SK-N-SH (cell line): ENCODE measurements at regions not wholly inside any gene's neighbourhood (a gene's known extent, or its start where the extent isn't known, plus 50 kb on each side); places are given as distances from the start of the nearest gene placed in this dataset.

Source experiments
- CTCF ChIA-PET: fragments of 300-600, 350-600 bp; formaldehyde crosslinking; extraction: SDS; loops from one replicate; lab custom pipeline; 2021; lab: Yijun Ruan, JAX
- POLR2A ChIA-PET: fragments of 350-600 bp; sonication (Branson Sonifier 250); formaldehyde crosslinking; extraction: SDS; loops from one replicate; lab custom pipeline; 2020; ENCODE audit warnings: antibody characterized with exemption, inconsistent platforms; lab: Yijun Ruan, JAX
- DNase-seq: peaks from one replicate; pipeline ENCODE4 v3.0.0; 2012
- H2AFZ ChIP-seq: fragments of 200-600 bp; sonication (generic); 2 replicates; pipeline ENCODE4 v1.8.1; 2016; ENCODE audit warnings: antibody characterized with exemption, mild to moderate bottlenecking, low read depth
- H3F3A ChIP-seq: fragments of 200-600 bp; sonication (generic); replicated peaks from 2 replicates; pipeline ENCODE3; 2016; ENCODE audit warnings: antibody characterized with exemption, mild to moderate bottlenecking; ENCODE audit not compliant: insufficient read depth
- H3K27ac ChIP-seq, 2 experiments: fragments of 200-500 bp in 1 of 2; fragments of 200-600 bp in 1 of 2; sonication (Bioruptor generic) in 1 of 2; sonication (generic), shearing (Covaris generic) in 1 of 2; 2 replicates each; pipeline versions ENCODE4 v1.5.1 to v1.6.1; 2014 to 2016; ENCODE audit warnings: low read depth in 2 of 2, inconsistent platforms in 1 of 2, low read length in 1 of 2, mild to moderate bottlenecking in 1 of 2, mixed read lengths in 1 of 2
- H3K27me3 ChIP-seq: fragments of 200-600 bp; sonication (generic), shearing (Covaris generic); 2 replicates; pipeline ENCODE4 v1.6.1; 2016; ENCODE audit warnings: mixed run types; ENCODE audit not compliant: insufficient read depth
- H3K36me3 ChIP-seq, 2 experiments: fragments of 200-500 bp in 1 of 2; fragments of 200-600 bp in 1 of 2; sonication (Bioruptor generic) in 1 of 2; sonication (generic) in 1 of 2; replicated peaks in 1 of 2; 2 replicates each; pipeline versions ENCODE3 to v1.5.1; 2014 to 2016; ENCODE audit warnings: low read length in 1 of 2, mild to moderate bottlenecking in 1 of 2; ENCODE audit not compliant: insufficient read depth in 2 of 2, control insufficient read depth in 1 of 2
- H3K4me1 ChIP-seq, 2 experiments: fragments of 200-500 bp in 1 of 2; fragments of 200-600 bp in 1 of 2; sonication (Bioruptor generic) in 1 of 2; sonication (generic), shearing (Covaris generic) in 1 of 2; 2 replicates each; pipeline versions ENCODE4 v1.5.1 to v1.6.1; 2014 to 2016; ENCODE audit warnings: low read depth in 1 of 2, low read length in 1 of 2, mixed run types in 1 of 2; ENCODE audit not compliant: insufficient read depth in 2 of 2, control insufficient read depth in 1 of 2
- H3K4me2 ChIP-seq: fragments of 200-600 bp; sonication (generic), shearing (Covaris generic); 2 replicates; pipeline ENCODE4 v1.6.1; 2017; ENCODE audit warnings: mixed run types
- H3K4me3 ChIP-seq, 2 experiments: fragments of 200-500 bp in 1 of 2; fragments of 200-600 bp in 1 of 2; sonication (Bioruptor generic) in 1 of 2; sonication (generic), shearing (Covaris generic) in 1 of 2; 2 replicates each; pipeline versions ENCODE4 v1.5.1 to v1.8.1; 2014 to 2016; ENCODE audit warnings: low read depth in 2 of 2, inconsistent platforms in 1 of 2, low read length in 1 of 2, mild to moderate bottlenecking in 1 of 2, mixed read lengths in 1 of 2, moderate library complexity in 1 of 2
- H3K79me2 ChIP-seq: fragments of 200-600 bp; sonication (generic); 2 replicates; pipeline ENCODE4 v1.8.1; 2017; ENCODE audit warnings: mild to moderate bottlenecking; ENCODE audit not compliant: insufficient read depth
- H3K9ac ChIP-seq: fragments of 200-600 bp; sonication (generic); 2 replicates; pipeline ENCODE4 v1.6.1; 2017; ENCODE audit warnings: mixed run types
- H3K9me2 ChIP-seq: fragments of 200-600 bp; sonication (generic); 2 replicates; pipeline ENCODE4 v1.6.1; 2017; ENCODE audit warnings: mixed run types
- H3K9me3 ChIP-seq: fragments of 200-600 bp; sonication (generic); 2 replicates; pipeline ENCODE4 v1.6.1; 2017; ENCODE audit warnings: mixed run types, mild to moderate bottlenecking, moderate library complexity
- H4K20me1 ChIP-seq: fragments of 200-600 bp; sonication (generic); 2 replicates; pipeline ENCODE4 v1.6.1; 2017; ENCODE audit warnings: mild to moderate bottlenecking, mixed run types; ENCODE audit not compliant: insufficient read depth
- CHD2 ChIP-seq: fragments of 150-350 bp; IDR thresholded peaks from 2 replicates; pipeline ENCODE4 v1.6.1; 2018; ENCODE audit warnings: low read length; ENCODE audit not compliant: partially characterized antibody
- ELF1 ChIP-seq: IDR thresholded peaks from 2 replicates; pipeline ENCODE4 v1.4.0; 2012
- EZH2phosphoT487 ChIP-seq: fragments of 200-600 bp; sonication (generic); IDR thresholded peaks from 2 replicates; pipeline ENCODE4 v1.6.1; 2017; ENCODE audit warnings: low read depth, mixed run types, mild to moderate bottlenecking, antibody characterized with exemption, moderate library complexity, borderline replicate concordance
- FOSL2 ChIP-seq: IDR thresholded peaks from 2 replicates; pipeline ENCODE4 v1.4.0; 2012; ENCODE audit warnings: low read depth, mild to moderate bottlenecking, moderate library complexity, borderline replicate concordance
- FOXM1 ChIP-seq: IDR thresholded peaks from 2 replicates; pipeline ENCODE4 v1.4.0; 2012; ENCODE audit warnings: low read depth, mild to moderate bottlenecking
- GABPA ChIP-seq: IDR thresholded peaks from 2 replicates; pipeline ENCODE4 v1.4.0; 2012; ENCODE audit warnings: low read depth, mild to moderate bottlenecking
- GATA2 ChIP-seq: sonication (generic); formaldehyde crosslinking; IDR thresholded peaks from 2 replicates; pipeline ENCODE4 v1.5.0; 2020; ENCODE audit warnings: mild to moderate bottlenecking, missing genetic modification reagents
- IRF3 ChIP-seq: fragments of 150-350 bp; IDR thresholded peaks from 2 replicates; pipeline ENCODE4 v1.6.1; 2016; ENCODE audit warnings: mild to moderate bottlenecking, low read depth, low read length
- MEF2A ChIP-seq: IDR thresholded peaks from 2 replicates; pipeline ENCODE4 v1.4.0; 2012; ENCODE audit warnings: low read depth, borderline replicate concordance
- MXI1 ChIP-seq: IDR thresholded peaks from 2 replicates; pipeline ENCODE4 v1.6.1; 2012; ENCODE audit warnings: mild to moderate bottlenecking, low read depth, low read length, improper control_type of control experiment
- NRF1 ChIP-seq: IDR thresholded peaks from 2 replicates; pipeline ENCODE4 v1.6.1; 2012; ENCODE audit warnings: low read depth, mild to moderate bottlenecking, low read length
- RCOR1 ChIP-seq: fragments of 150-350 bp; IDR thresholded peaks from 2 replicates; pipeline ENCODE4 v1.6.1; 2017; ENCODE audit warnings: antibody characterized with exemption, low read length
- SIN3A ChIP-seq: IDR thresholded peaks from 2 replicates; pipeline ENCODE4 v1.6.1; 2012; ENCODE audit warnings: low read depth, mild to moderate bottlenecking, low read length, moderate library complexity, borderline replicate concordance
- SMC3 ChIP-seq: IDR thresholded peaks from 2 replicates; pipeline ENCODE4 v1.6.1; 2012; ENCODE audit warnings: low read depth, low read length, improper control_type of control experiment
- TAF1 ChIP-seq: IDR thresholded peaks from 2 replicates; pipeline ENCODE4 v1.6.1; 2012; ENCODE audit warnings: low read depth, mild to moderate bottlenecking, low read length, moderate library complexity, borderline replicate concordance
- YY1 ChIP-seq: IDR thresholded peaks from 2 replicates; pipeline ENCODE4 v1.4.0; 2012; ENCODE audit warnings: low read depth, mild to moderate bottlenecking
- WGBS: methylation state at CpG from one replicate; pipeline ENCODE4 v1.1.6; 2017; ENCODE audit warnings: low lambda C conversion rate; 5-methylcytosine and 5-hydroxymethylcytosine counted together
- TF ChIP-seq, protein P1 (sequence below): fragments of 150-350 bp; IDR thresholded peaks from 2 replicates; pipeline ENCODE4 v1.6.1; 2017; ENCODE audit warnings: antibody characterized with exemption, low read length, low read depth, borderline replicate concordance
- TF ChIP-seq, protein P2 (sequence below): IDR thresholded peaks from 2 replicates; pipeline ENCODE4 v1.4.0; 2012; ENCODE audit warnings: low read depth, borderline replicate concordance
- TF ChIP-seq, protein P3 (sequence below): IDR thresholded peaks from 2 replicates; pipeline ENCODE4 v1.6.1; 2012; ENCODE audit warnings: mild to moderate bottlenecking, low read depth, low read length, moderate library complexity
- TF ChIP-seq, protein P4 (sequence below): IDR thresholded peaks from 2 replicates; pipeline ENCODE4 v1.4.0; 2012; ENCODE audit warnings: low read depth
- TF ChIP-seq, protein P5 (sequence below): fragments of 200-600 bp; sonication (generic); IDR thresholded peaks from 2 replicates; pipeline ENCODE4 v1.6.1; 2017; ENCODE audit warnings: antibody characterized with exemption, mild to moderate bottlenecking, moderate library complexity

- no peak for TF ChIP-seq CHD2
- no peak for TF ChIP-seq ELF1
- no peak for TF ChIP-seq IRF3
- TF ChIP-seq EZH2phosphoT487, result no peak
- no peak for TF ChIP-seq MXI1
- TF ChIP-seq TAF1, result no peak
- TF ChIP-seq GABPA, result no peak
Observed at GRCh38 chr6:155974811-155975323, 519.2 kb upstream of the NOX3 start (continued).

DNA sequence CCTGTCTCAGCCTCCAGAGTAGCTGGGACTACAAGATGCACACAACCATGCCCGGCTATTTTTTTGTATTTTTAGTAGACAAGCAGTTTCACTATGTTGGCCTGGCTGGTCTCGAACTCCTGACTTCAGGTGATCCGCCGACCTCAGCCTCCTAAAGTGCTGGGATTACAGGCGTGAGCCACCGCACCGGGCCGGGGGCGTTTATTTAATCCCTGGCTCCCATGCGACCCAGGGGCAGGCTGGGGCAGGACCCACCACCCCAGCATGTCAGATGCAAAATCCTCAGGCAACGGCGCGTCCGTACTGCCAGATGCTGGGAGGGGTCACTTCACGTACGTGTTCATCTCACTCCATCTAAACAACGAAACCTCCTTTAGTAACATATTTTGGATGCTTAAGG, 518.7 kb upstream of the NOX3 start:
- CTCF ChIA-PET, result no interaction called here
- H3K4me1 ChIP-seq, result peaks cover 0 to 7% of the 10 kb centered on the region in 2 experiments; a peak in 1 of 4 replicates
- TF ChIP-seq, protein P1, sequence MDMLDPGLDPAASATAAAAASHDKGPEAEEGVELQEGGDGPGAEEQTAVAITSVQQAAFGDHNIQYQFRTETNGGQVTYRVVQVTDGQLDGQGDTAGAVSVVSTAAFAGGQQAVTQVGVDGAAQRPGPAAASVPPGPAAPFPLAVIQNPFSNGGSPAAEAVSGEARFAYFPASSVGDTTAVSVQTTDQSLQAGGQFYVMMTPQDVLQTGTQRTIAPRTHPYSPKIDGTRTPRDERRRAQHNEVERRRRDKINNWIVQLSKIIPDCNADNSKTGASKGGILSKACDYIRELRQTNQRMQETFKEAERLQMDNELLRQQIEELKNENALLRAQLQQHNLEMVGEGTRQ, result no peak
- TF ChIP-seq NRF1, result no peak
- no peak for TF ChIP-seq YY1
- no peak for TF ChIP-seq FOXM1
- TF ChIP-seq SIN3A, result no peak
- TF ChIP-seq, protein P2, sequence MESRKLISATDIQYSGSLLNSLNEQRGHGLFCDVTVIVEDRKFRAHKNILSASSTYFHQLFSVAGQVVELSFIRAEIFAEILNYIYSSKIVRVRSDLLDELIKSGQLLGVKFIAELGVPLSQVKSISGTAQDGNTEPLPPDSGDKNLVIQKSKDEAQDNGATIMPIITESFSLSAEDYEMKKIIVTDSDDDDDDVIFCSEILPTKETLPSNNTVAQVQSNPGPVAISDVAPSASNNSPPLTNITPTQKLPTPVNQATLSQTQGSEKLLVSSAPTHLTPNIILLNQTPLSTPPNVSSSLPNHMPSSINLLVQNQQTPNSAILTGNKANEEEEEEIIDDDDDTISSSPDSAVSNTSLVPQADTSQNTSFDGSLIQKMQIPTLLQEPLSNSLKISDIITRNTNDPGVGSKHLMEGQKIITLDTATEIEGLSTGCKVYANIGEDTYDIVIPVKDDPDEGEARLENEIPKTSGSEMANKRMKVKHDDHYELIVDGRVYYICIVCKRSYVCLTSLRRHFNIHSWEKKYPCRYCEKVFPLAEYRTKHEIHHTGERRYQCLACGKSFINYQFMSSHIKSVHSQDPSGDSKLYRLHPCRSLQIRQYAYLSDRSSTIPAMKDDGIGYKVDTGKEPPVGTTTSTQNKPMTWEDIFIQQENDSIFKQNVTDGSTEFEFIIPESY, result no peak
- TF ChIP-seq, protein P3, sequence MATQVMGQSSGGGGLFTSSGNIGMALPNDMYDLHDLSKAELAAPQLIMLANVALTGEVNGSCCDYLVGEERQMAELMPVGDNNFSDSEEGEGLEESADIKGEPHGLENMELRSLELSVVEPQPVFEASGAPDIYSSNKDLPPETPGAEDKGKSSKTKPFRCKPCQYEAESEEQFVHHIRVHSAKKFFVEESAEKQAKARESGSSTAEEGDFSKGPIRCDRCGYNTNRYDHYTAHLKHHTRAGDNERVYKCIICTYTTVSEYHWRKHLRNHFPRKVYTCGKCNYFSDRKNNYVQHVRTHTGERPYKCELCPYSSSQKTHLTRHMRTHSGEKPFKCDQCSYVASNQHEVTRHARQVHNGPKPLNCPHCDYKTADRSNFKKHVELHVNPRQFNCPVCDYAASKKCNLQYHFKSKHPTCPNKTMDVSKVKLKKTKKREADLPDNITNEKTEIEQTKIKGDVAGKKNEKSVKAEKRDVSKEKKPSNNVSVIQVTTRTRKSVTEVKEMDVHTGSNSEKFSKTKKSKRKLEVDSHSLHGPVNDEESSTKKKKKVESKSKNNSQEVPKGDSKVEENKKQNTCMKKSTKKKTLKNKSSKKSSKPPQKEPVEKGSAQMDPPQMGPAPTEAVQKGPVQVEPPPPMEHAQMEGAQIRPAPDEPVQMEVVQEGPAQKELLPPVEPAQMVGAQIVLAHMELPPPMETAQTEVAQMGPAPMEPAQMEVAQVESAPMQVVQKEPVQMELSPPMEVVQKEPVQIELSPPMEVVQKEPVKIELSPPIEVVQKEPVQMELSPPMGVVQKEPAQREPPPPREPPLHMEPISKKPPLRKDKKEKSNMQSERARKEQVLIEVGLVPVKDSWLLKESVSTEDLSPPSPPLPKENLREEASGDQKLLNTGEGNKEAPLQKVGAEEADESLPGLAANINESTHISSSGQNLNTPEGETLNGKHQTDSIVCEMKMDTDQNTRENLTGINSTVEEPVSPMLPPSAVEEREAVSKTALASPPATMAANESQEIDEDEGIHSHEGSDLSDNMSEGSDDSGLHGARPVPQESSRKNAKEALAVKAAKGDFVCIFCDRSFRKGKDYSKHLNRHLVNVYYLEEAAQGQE, result no peak
- TF ChIP-seq, protein P4, sequence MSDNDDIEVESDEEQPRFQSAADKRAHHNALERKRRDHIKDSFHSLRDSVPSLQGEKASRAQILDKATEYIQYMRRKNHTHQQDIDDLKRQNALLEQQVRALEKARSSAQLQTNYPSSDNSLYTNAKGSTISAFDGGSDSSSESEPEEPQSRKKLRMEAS, result no peak
- no peak for TF ChIP-seq MEF2A
- no peak for TF ChIP-seq GATA2 (CRISPR knock-in tag)
- no peak for TF ChIP-seq SMC3
- TF ChIP-seq, protein P5, sequence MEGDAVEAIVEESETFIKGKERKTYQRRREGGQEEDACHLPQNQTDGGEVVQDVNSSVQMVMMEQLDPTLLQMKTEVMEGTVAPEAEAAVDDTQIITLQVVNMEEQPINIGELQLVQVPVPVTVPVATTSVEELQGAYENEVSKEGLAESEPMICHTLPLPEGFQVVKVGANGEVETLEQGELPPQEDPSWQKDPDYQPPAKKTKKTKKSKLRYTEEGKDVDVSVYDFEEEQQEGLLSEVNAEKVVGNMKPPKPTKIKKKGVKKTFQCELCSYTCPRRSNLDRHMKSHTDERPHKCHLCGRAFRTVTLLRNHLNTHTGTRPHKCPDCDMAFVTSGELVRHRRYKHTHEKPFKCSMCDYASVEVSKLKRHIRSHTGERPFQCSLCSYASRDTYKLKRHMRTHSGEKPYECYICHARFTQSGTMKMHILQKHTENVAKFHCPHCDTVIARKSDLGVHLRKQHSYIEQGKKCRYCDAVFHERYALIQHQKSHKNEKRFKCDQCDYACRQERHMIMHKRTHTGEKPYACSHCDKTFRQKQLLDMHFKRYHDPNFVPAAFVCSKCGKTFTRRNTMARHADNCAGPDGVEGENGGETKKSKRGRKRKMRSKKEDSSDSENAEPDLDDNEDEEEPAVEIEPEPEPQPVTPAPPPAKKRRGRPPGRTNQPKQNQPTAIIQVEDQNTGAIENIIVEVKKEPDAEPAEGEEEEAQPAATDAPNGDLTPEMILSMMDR, result no peak
- no peak for TF ChIP-seq RCOR1
- no peak for TF ChIP-seq FOSL2
- TF ChIP-seq IRF3, result no peak
- TF ChIP-seq, all 33 proteins: peak for 0
- no peak for DNase-seq
- no peaks in the 10 kb centered on the region for H3K27me3 ChIP-seq
- H3F3A ChIP-seq, result no peaks in the 10 kb centered on the region
- no peaks in the 10 kb centered on the region for H4K20me1 ChIP-seq
- H2AFZ ChIP-seq, result no peak overlapping the region
- H3K36me3 ChIP-seq, result no peaks in the 10 kb centered on the region
- no peak overlapping the region for H3K27ac ChIP-seq
- no peaks in the 10 kb centered on the region for H3K9me2 ChIP-seq
- H3K4me3 ChIP-seq, result no peak overlapping the region
- H3K9ac ChIP-seq, result no peak overlapping the region
- WGBS, result 84% methylated on average over 6 of the region's 17 CpGs
- no peaks in the 10 kb centered on the region for H3K79me2 ChIP-seq
- H3K4me2 ChIP-seq, result no peak overlapping the region
- H3K9me3 ChIP-seq, result no peaks in the 10 kb centered on the region
- POLR2A ChIA-PET, result no interaction called here
